Ovary (tissue), 3 donors: ENCODE measurements at regions not wholly inside any gene's neighbourhood (a gene's known extent, or its start where the extent isn't known, plus 50 kb on each side); places are given as distances from the start of the nearest gene placed in this dataset.

Experiments used
- CTCF ChIP-seq, 3 donors: fragments of 450-650 bp in 2 of 3; fragments of 200-600 bp in 1 of 3; IDR thresholded peaks; one replicate each; pipeline versions ENCODE4 v1.5.1 to v1.8.0; 2016 to 2022; ENCODE audit warnings: antibody characterized with exemption in 3 of 3, mild to moderate bottlenecking in 1 of 3
- EP300 ChIP-seq: sonication (generic); formaldehyde crosslinking; IDR thresholded peaks from one replicate; pipeline ENCODE4 v1.6.1; 2017; ENCODE audit warnings: antibody characterized with exemption
- POLR2A ChIP-seq: fragments of 450-650 bp; IDR thresholded peaks from one replicate; pipeline ENCODE4 v1.6.1; 2017; ENCODE audit warnings: antibody characterized with exemption, mild to moderate bottlenecking, moderate library complexity
- donor health status: DM: no; HTN: no; CAD: no.

- no peak for TF ChIP-seq CTCF (IDR thresholded peaks at IDR 0.05)
- no peak for TF ChIP-seq POLR2A
- TF ChIP-seq EP300: no peak
These were observed 188.8 kb downstream of the NEBL start for GRCh38 chr10:20708305-20708704.
